ENCODE measurements at regions not wholly inside any gene's neighbourhood (a gene's known extent, or its start where the extent isn't known, plus 50 kb on each side); places are given as distances from the start of the nearest gene placed in this dataset.

GRCh38 chr2:53064154-53064553, 703.5 kb upstream of the CHAC2 start:
- no peaks in the 10 kb centered on the region for H3K4me1 ChIP-seq (ENCODE audit: control insufficient read depth in 5 of 5, insufficient read depth in 5 of 5, low read length in 5 of 5)
- H3K4me3 ChIP-seq (ENCODE audit: low read depth in 1 of 5, low read length in 5 of 5): no peak overlapping the region
- H3K9ac ChIP-seq (ENCODE audit: low read length in 5 of 5): no peak overlapping the region
- H3K9me3 ChIP-seq (ENCODE audit: control insufficient read depth in 5 of 5, low read length in 5 of 5): peaks cover 0 to 3% (median 0%) of the 10 kb centered on the region in 5 donors
- H3K36me3 ChIP-seq (ENCODE audit: control insufficient read depth in 5 of 5, insufficient read depth in 5 of 5, low read length in 5 of 5): no peaks in the 10 kb centered on the region
- no peak overlapping the region for H3K27ac ChIP-seq (ENCODE audit: low read depth, low read length)
- no peaks in the 10 kb centered on the region for H3K27me3 ChIP-seq (ENCODE audit: control insufficient read depth in 5 of 5, insufficient read depth in 4 of 5, low read length in 5 of 5)

- Histone ChIP-seq H3K4me3 (ENCODE audit: low read depth in 1 of 5, low read length in 5 of 5) (no peak overlapping the region), H3K4me1 (ENCODE audit: control insufficient read depth in 5 of 5, insufficient read depth in 5 of 5, low read length in 5 of 5) (no peaks in the 10 kb centered on the region), H3K27me3 (ENCODE audit: control insufficient read depth in 5 of 5, insufficient read depth in 4 of 5, low read length in 5 of 5) (no peaks in the 10 kb centered on the region), H3K27ac (ENCODE audit: low read depth, low read length) (no peak overlapping the region), H3K36me3 (ENCODE audit: control insufficient read depth in 5 of 5, insufficient read depth in 5 of 5, low read length in 5 of 5) (no peaks in the 10 kb centered on the region), H3K9ac (ENCODE audit: low read length in 5 of 5) (no peak overlapping the region), H3K9me3 (ENCODE audit: control insufficient read depth in 5 of 5, low read length in 5 of 5) (peaks cover 0 to 3% (median 0%) of the 10 kb centered on the region in 5 donors)
These were observed 709.1 kb upstream of the CHAC2 start for GRCh38 chr2:53058526-53058925.

- Histone ChIP-seq H3K9me3 (ENCODE audit: control insufficient read depth in 5 of 5, low read length in 5 of 5) (no peaks in the 10 kb centered on the region), H3K9ac (ENCODE audit: low read length in 5 of 5) (no peak overlapping the region), H3K27me3 (ENCODE audit: control insufficient read depth in 5 of 5, insufficient read depth in 4 of 5, low read length in 5 of 5) (no peaks in the 10 kb centered on the region), H3K27ac (ENCODE audit: low read depth, low read length) (no peak overlapping the region), H3K4me3 (ENCODE audit: low read depth in 1 of 5, low read length in 5 of 5) (no peak overlapping the region), H3K4me1 (ENCODE audit: control insufficient read depth in 5 of 5, insufficient read depth in 5 of 5, low read length in 5 of 5) (no peaks in the 10 kb centered on the region), H3K36me3 (ENCODE audit: control insufficient read depth in 5 of 5, insufficient read depth in 5 of 5, low read length in 5 of 5) (no peaks in the 10 kb centered on the region)
These were observed 713.7 kb upstream of the CHAC2 start for GRCh38 chr2:53053937-53054336.

GRCh38 chr2:53051157-53051556, 716.4 kb upstream of the CHAC2 start:
- H3K36me3 ChIP-seq (ENCODE audit: control insufficient read depth in 5 of 5, insufficient read depth in 5 of 5, low read length in 5 of 5): no peaks in the 10 kb centered on the region
- H3K27ac ChIP-seq (ENCODE audit: low read depth, low read length): no peak overlapping the region
- H3K27me3 ChIP-seq (ENCODE audit: control insufficient read depth in 5 of 5, insufficient read depth in 4 of 5, low read length in 5 of 5): no peaks in the 10 kb centered on the region
- no peak overlapping the region for H3K4me3 ChIP-seq (ENCODE audit: low read depth in 1 of 5, low read length in 5 of 5)
- H3K4me1 ChIP-seq (ENCODE audit: control insufficient read depth in 5 of 5, insufficient read depth in 5 of 5, low read length in 5 of 5): no peaks in the 10 kb centered on the region
- no peaks in the 10 kb centered on the region for H3K9me3 ChIP-seq (ENCODE audit: control insufficient read depth in 5 of 5, low read length in 5 of 5)
- no peak overlapping the region for H3K9ac ChIP-seq (ENCODE audit: low read length in 5 of 5)

- no peak overlapping the region for H3K27ac ChIP-seq (ENCODE audit: low read depth, low read length)
- peaks cover 0 to 9% (median 0%) of the 10 kb centered on the region in 5 donors for H3K4me1 ChIP-seq (ENCODE audit: control insufficient read depth in 5 of 5, insufficient read depth in 5 of 5, low read length in 5 of 5)
- H3K36me3 ChIP-seq (ENCODE audit: control insufficient read depth in 5 of 5, insufficient read depth in 5 of 5, low read length in 5 of 5): no peaks in the 10 kb centered on the region
- no peak overlapping the region for H3K9ac ChIP-seq (ENCODE audit: low read length in 5 of 5)
- no peaks in the 10 kb centered on the region for H3K9me3 ChIP-seq (ENCODE audit: control insufficient read depth in 5 of 5, low read length in 5 of 5)
- no peak overlapping the region for H3K4me3 ChIP-seq (ENCODE audit: low read depth in 1 of 5, low read length in 5 of 5)
- H3K27me3 ChIP-seq (ENCODE audit: control insufficient read depth in 5 of 5, insufficient read depth in 4 of 5, low read length in 5 of 5): no peaks in the 10 kb centered on the region
These were observed 726.9 kb upstream of the CHAC2 start for GRCh38 chr2:53040536-53041229.

GRCh38 chr2:53036196-53036595, 731.4 kb upstream of the CHAC2 start:
- no peak overlapping the region for H3K4me3 ChIP-seq (ENCODE audit: low read depth in 1 of 5, low read length in 5 of 5)
- no peaks in the 10 kb centered on the region for H3K9me3 ChIP-seq (ENCODE audit: control insufficient read depth in 5 of 5, low read length in 5 of 5)
- H3K27me3 ChIP-seq (ENCODE audit: control insufficient read depth in 5 of 5, insufficient read depth in 4 of 5, low read length in 5 of 5): no peaks in the 10 kb centered on the region
- no peaks in the 10 kb centered on the region for H3K36me3 ChIP-seq (ENCODE audit: control insufficient read depth in 5 of 5, insufficient read depth in 5 of 5, low read length in 5 of 5)
- H3K9ac ChIP-seq (ENCODE audit: low read length in 5 of 5): no peak overlapping the region
- H3K27ac ChIP-seq (ENCODE audit: low read depth, low read length): no peak overlapping the region
- peaks cover 0 to 12% (median 0%) of the 10 kb centered on the region in 5 donors for H3K4me1 ChIP-seq (ENCODE audit: control insufficient read depth in 5 of 5, insufficient read depth in 5 of 5, low read length in 5 of 5)

- Histone ChIP-seq H3K27me3 (ENCODE audit: control insufficient read depth in 5 of 5, insufficient read depth in 4 of 5, low read length in 5 of 5) (no peaks in the 10 kb centered on the region), H3K4me3 (ENCODE audit: low read depth in 1 of 5, low read length in 5 of 5) (no peak overlapping the region), H3K4me1 (ENCODE audit: control insufficient read depth in 5 of 5, insufficient read depth in 5 of 5, low read length in 5 of 5) (peaks cover 0 to 14% (median 4%) of the 10 kb centered on the region in 5 donors), H3K27ac (ENCODE audit: low read depth, low read length) (no peak overlapping the region), H3K9ac (ENCODE audit: low read length in 5 of 5) (no peak overlapping the region), H3K9me3 (ENCODE audit: control insufficient read depth in 5 of 5, low read length in 5 of 5) (no peaks in the 10 kb centered on the region), H3K36me3 (ENCODE audit: control insufficient read depth in 5 of 5, insufficient read depth in 5 of 5, low read length in 5 of 5) (no peaks in the 10 kb centered on the region)
These were observed 732.5 kb upstream of the CHAC2 start for GRCh38 chr2:53035153-53035552.

GRCh38 chr2:53033411-53033810, 734.2 kb upstream of the CHAC2 start:
- Histone ChIP-seq H3K4me3 (ENCODE audit: low read depth in 1 of 5, low read length in 5 of 5) (no peak overlapping the region), H3K4me1 (ENCODE audit: control insufficient read depth in 5 of 5, insufficient read depth in 5 of 5, low read length in 5 of 5) (peaks cover 0 to 23% (median 4%) of the 10 kb centered on the region in 5 donors), H3K9ac (ENCODE audit: low read length in 5 of 5) (no peak overlapping the region), H3K9me3 (ENCODE audit: control insufficient read depth in 5 of 5, low read length in 5 of 5) (no peaks in the 10 kb centered on the region), H3K27ac (ENCODE audit: low read depth, low read length) (no peak overlapping the region), H3K27me3 (ENCODE audit: control insufficient read depth in 5 of 5, insufficient read depth in 4 of 5, low read length in 5 of 5) (no peaks in the 10 kb centered on the region), H3K36me3 (ENCODE audit: control insufficient read depth in 5 of 5, insufficient read depth in 5 of 5, low read length in 5 of 5) (no peaks in the 10 kb centered on the region)

- H3K36me3 ChIP-seq (ENCODE audit: control insufficient read depth in 5 of 5, insufficient read depth in 5 of 5, low read length in 5 of 5): no peaks in the 10 kb centered on the region
- no peaks in the 10 kb centered on the region for H3K27me3 ChIP-seq (ENCODE audit: control insufficient read depth in 5 of 5, insufficient read depth in 4 of 5, low read length in 5 of 5)
- H3K4me1 ChIP-seq (ENCODE audit: control insufficient read depth in 5 of 5, insufficient read depth in 5 of 5, low read length in 5 of 5): peaks cover 0 to 30% (median 6%) of the 10 kb centered on the region in 5 donors
These were observed 738.7 kb upstream of the CHAC2 start for GRCh38 chr2:53028746-53029423.

GRCh38 chr2:53028225-53028624, 739.4 kb upstream of the CHAC2 start:
- no peaks in the 10 kb centered on the region for H3K36me3 ChIP-seq (ENCODE audit: control insufficient read depth in 5 of 5, insufficient read depth in 5 of 5, low read length in 5 of 5)
- no peak overlapping the region for H3K4me3 ChIP-seq (ENCODE audit: low read depth in 1 of 5, low read length in 5 of 5)
- H3K27me3 ChIP-seq (ENCODE audit: control insufficient read depth in 5 of 5, insufficient read depth in 4 of 5, low read length in 5 of 5): no peaks in the 10 kb centered on the region
- peaks cover 0 to 30% (median 6%) of the 10 kb centered on the region in 5 donors for H3K4me1 ChIP-seq (ENCODE audit: control insufficient read depth in 5 of 5, insufficient read depth in 5 of 5, low read length in 5 of 5)
- peak overlapping the region; percentile 69 for H3K27ac ChIP-seq (ENCODE audit: low read depth, low read length)
- no peaks in the 10 kb centered on the region for H3K9me3 ChIP-seq (ENCODE audit: control insufficient read depth in 5 of 5, low read length in 5 of 5)
- no peak overlapping the region for H3K9ac ChIP-seq (ENCODE audit: low read length in 5 of 5)

More at GRCh38 chr2:53028746-53029423, 738.7 kb upstream of the CHAC2 start:
- peak overlapping the region; percentile 69 for H3K27ac ChIP-seq (ENCODE audit: low read depth, low read length)
- H3K4me3 ChIP-seq (ENCODE audit: low read depth in 1 of 5, low read length in 5 of 5): no peak overlapping the region
- H3K9me3 ChIP-seq (ENCODE audit: control insufficient read depth in 5 of 5, low read length in 5 of 5): no peaks in the 10 kb centered on the region
- no peak overlapping the region for H3K9ac ChIP-seq (ENCODE audit: low read length in 5 of 5)

Measured in subcutaneous abdominal adipose tissue (tissue), 5 donors.